Liver (tissue), 3 donors: ENCODE measurements at regions not wholly inside any gene's neighbourhood (a gene's known extent, or its start where the extent isn't known, plus 50 kb on each side); places are given as distances from the start of the nearest gene placed in this dataset.

ENCODE experiments used
- CTCF ChIP-seq: fragments of 150-350 bp; IDR thresholded peaks from 2 replicates; pipeline ENCODE4 v1.5.1; 2017; ENCODE audit warnings: improper control_type of control experiment, low read depth, low read length; ENCODE audit not compliant: missing input control
- EGR1 ChIP-seq, 2 donors: IDR thresholded peaks; 2 replicates each; pipeline ENCODE4 v1.6.1; 2016 to 2018; ENCODE audit warnings: antibody characterized with exemption in 2 of 2, low read depth in 2 of 2
- FOXA1 ChIP-seq: IDR thresholded peaks from 2 replicates; pipeline ENCODE4 v1.6.1; 2016; ENCODE audit warnings: antibody characterized with exemption
- FOXA2 ChIP-seq: IDR thresholded peaks from 2 replicates; pipeline ENCODE4 v1.6.1; 2016; ENCODE audit warnings: antibody characterized with exemption
- GABPA ChIP-seq, 2 donors: IDR thresholded peaks in 1 of 2; conservative IDR thresholded peaks in 1 of 2; 2 replicates each; pipeline ENCODE4 v1.6.1; 2016; ENCODE audit warnings: antibody characterized with exemption in 2 of 2, mild to moderate bottlenecking in 1 of 2, moderate library complexity in 1 of 2
- MAX ChIP-seq: IDR thresholded peaks from 2 replicates; pipeline ENCODE4 v1.6.1; 2016; ENCODE audit warnings: antibody characterized with exemption
- RAD21 ChIP-seq, 2 donors: IDR thresholded peaks; 2 replicates each; pipeline ENCODE4 v1.6.1; 2016; ENCODE audit warnings: antibody characterized with exemption in 2 of 2, mild to moderate bottlenecking in 2 of 2
- SP1 ChIP-seq: IDR thresholded peaks from 2 replicates; pipeline ENCODE4 v1.6.1; 2018; ENCODE audit warnings: antibody characterized with exemption, mild to moderate bottlenecking
- TAF1 ChIP-seq: conservative IDR thresholded peaks from 2 replicates; pipeline ENCODE4 v1.6.1; 2016; ENCODE audit warnings: antibody characterized with exemption, mild to moderate bottlenecking
- YY1 ChIP-seq: IDR thresholded peaks from 2 replicates; pipeline ENCODE4 v1.6.1; 2016; ENCODE audit warnings: antibody characterized with exemption, mild to moderate bottlenecking
- ZBTB33 ChIP-seq: IDR thresholded peaks from 2 replicates; pipeline ENCODE4 v1.6.1; 2016; ENCODE audit warnings: antibody characterized with exemption
- TF ChIP-seq, protein P1 (sequence below): IDR thresholded peaks from 2 replicates; pipeline ENCODE4 v1.6.1; 2016; ENCODE audit warnings: antibody characterized with exemption, mild to moderate bottlenecking
- TF ChIP-seq, protein P2 (sequence below): IDR thresholded peaks from 2 replicates; pipeline ENCODE4 v1.6.1; 2016; ENCODE audit warnings: antibody characterized with exemption
- donor health status: healthy.
- donor health status: healthy.

- TF ChIP-seq YY1 (no peak), CTCF (no peak), GABPA (IDR thresholded peaks at IDR 0.05 in 1 of 2, conservative IDR thresholded peaks at IDR 0.05 in 1 of 2) (no peak), MAX (no peak), EGR1 (IDR thresholded peaks at IDR 0.05; ENCODE audit: low read depth in 2 of 2) (no peak), RAD21 (IDR thresholded peaks at IDR 0.05) (no peak), SP1 (no peak), TAF1 (no peak), FOXA2 (no peak), ZBTB33 (no peak), FOXA1 (no peak)
- TF ChIP-seq, protein P1, sequence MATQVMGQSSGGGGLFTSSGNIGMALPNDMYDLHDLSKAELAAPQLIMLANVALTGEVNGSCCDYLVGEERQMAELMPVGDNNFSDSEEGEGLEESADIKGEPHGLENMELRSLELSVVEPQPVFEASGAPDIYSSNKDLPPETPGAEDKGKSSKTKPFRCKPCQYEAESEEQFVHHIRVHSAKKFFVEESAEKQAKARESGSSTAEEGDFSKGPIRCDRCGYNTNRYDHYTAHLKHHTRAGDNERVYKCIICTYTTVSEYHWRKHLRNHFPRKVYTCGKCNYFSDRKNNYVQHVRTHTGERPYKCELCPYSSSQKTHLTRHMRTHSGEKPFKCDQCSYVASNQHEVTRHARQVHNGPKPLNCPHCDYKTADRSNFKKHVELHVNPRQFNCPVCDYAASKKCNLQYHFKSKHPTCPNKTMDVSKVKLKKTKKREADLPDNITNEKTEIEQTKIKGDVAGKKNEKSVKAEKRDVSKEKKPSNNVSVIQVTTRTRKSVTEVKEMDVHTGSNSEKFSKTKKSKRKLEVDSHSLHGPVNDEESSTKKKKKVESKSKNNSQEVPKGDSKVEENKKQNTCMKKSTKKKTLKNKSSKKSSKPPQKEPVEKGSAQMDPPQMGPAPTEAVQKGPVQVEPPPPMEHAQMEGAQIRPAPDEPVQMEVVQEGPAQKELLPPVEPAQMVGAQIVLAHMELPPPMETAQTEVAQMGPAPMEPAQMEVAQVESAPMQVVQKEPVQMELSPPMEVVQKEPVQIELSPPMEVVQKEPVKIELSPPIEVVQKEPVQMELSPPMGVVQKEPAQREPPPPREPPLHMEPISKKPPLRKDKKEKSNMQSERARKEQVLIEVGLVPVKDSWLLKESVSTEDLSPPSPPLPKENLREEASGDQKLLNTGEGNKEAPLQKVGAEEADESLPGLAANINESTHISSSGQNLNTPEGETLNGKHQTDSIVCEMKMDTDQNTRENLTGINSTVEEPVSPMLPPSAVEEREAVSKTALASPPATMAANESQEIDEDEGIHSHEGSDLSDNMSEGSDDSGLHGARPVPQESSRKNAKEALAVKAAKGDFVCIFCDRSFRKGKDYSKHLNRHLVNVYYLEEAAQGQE: no peak
- TF ChIP-seq, protein P2, sequence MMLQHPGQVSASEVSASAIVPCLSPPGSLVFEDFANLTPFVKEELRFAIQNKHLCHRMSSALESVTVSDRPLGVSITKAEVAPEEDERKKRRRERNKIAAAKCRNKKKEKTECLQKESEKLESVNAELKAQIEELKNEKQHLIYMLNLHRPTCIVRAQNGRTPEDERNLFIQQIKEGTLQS: no peak
Measured at GRCh38 chr15:49718846-49719245, 98.0 kb downstream of the DTWD1 start.
